ENCODE measurements at regions not wholly inside any gene's neighbourhood (a gene's known extent, or its start where the extent isn't known, plus 50 kb on each side); places are given as distances from the start of the nearest gene placed in this dataset.
"Not testable (repeated sequence)": the region's sequence is repeated elsewhere in the genome, so short reads cannot be mapped to it uniquely, and the experiment has no call there.

DNA sequence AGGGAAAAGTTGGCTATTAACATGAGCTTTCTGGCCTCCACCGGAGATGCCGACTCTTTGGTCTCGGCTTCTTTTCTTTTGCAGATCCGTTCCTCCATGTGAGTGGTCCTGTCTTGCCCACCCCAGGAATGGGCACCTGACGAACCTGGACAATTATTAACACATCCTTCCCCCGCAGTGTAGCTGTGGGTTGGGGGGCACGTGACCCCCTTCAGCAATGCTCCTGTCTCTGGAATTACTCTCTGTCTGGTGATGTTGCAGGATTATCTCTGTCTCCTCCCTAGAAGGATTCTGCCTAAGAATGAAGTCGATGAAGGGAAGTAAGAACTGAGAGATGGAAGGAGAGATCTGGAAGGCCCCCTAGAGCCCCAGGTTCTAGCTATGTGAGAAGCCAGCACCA is 115.2 kb upstream of the NPAS2 start:
- 93 to 95% methylated on average over 8 of the region's 8 CpGs for WGBS, 2 donors
- no peaks in the 10 kb centered on the region for H3K4me1 ChIP-seq
- intact Hi-C loops (cut with DNase I) = no loop called here
- no peaks in the 10 kb centered on the region for H3K36me3 ChIP-seq
- no peaks in the 10 kb centered on the region for H3K9me3 ChIP-seq
- H3K4me3 ChIP-seq (replicated peaks in 1 of 3) = no peak overlapping the region
- TF ChIP-seq CTCF (IDR thresholded peaks at IDR 0.05) = no peak
- TF ChIP-seq POLR2A (IDR thresholded peaks at IDR 0.05) = no peak
- no peak for DNase-seq
- no peak overlapping the region for H3K27ac ChIP-seq
- H3K27me3 ChIP-seq = no peaks in the 10 kb centered on the region

DNA sequence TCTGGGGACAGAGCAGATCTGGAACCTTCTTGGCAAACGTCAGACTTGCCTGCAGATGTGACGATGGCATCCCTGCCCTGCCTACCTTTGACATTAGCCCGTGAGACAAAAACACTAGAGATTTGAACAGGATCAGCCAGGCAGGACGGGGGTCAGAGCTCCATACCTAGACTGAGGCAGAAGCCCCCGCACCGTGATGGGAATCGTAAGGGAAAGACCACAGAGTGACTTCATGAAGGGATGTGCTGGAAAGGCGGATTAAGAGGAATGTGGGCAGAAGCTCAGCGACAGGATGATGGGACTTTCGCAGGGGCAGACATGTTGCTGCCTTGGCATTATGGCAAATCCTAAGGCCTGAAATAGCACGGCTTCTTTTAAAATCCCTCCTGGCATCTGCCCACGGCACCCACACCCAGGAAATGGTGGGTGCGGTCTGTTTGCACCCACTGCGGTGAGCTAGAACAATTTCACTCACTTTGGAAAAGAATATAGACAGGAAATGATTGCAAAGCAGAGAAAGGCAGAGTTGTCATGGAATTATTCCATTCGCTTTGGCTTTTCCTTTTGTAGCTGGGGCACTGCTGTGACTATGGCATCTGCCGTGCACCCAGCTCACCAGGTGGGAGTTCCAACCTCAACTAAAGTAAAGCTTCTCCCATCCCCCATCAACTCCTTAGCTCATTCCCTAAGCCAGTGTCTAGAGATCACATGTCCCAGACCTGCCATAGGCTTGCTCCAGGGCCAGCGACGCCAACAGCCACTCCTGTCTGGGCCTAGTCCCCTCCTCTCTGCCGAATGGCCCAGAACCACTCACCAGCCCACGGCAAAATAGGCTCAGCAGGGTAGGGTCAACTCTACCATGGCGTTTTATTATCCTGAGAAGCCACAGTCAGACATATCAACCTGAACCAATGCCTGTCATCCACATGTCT is 112.7 kb upstream of the NPAS2 start:
- no peak overlapping the region for H3K27ac ChIP-seq
- no peaks in the 10 kb centered on the region for H3K27me3 ChIP-seq
- no peak overlapping the region for H3K4me3 ChIP-seq (replicated peaks in 1 of 3)
- intact Hi-C loops (cut with DNase I) = no loop called here
- WGBS, 2 donors = 88 to 92% methylated on average over 21 of the region's 21 CpGs
- H3K4me1 ChIP-seq = no peaks in the 10 kb centered on the region
- no peak for DNase-seq
- no peaks in the 10 kb centered on the region for H3K9me3 ChIP-seq
- H3K36me3 ChIP-seq = no peaks in the 10 kb centered on the region
- TF ChIP-seq POLR2A (IDR thresholded peaks at IDR 0.05) (no peak), CTCF (IDR thresholded peaks at IDR 0.05) (no peak)

GRCh38 chr2:100708333-100708732 is 111.6 kb upstream of the NPAS2 start:
- intact Hi-C loops (cut with DNase I) = no loop called here
- Histone ChIP-seq H3K4me3 (replicated peaks in 1 of 3) (no peak overlapping the region), H3K27ac (no peak overlapping the region), H3K4me1 (no peaks in the 10 kb centered on the region), H3K27me3 (no peaks in the 10 kb centered on the region), H3K36me3 (no peaks in the 10 kb centered on the region), H3K9me3 (no peaks in the 10 kb centered on the region)
- WGBS, 2 donors = 0 to 81% methylated on average over 1 to 3 of the region's 3 CpGs
- TF ChIP-seq CTCF (IDR thresholded peaks at IDR 0.05) (no peak), POLR2A (IDR thresholded peaks at IDR 0.05) (no peak)
- no peak for DNase-seq

DNA sequence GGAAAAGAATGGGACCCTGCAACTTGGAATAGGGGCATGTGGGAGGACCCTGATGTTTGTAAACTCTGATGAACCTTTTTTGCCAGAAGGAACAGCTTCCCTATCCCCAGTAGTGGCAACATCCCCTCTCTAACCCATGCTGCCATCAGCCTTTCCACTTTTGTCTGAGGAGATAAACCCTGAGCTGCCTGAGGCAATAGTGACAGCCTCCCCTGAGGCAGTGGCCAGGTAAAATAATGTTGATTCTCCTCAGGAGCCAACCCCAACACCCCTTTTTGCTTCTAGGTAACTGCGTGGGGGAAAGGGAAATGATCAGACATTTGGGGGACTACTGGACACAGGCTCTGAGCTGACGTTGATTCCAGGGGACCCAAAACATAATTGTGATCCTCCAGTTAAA is 106.8 kb upstream of the NPAS2 start:
- H3K9me3 ChIP-seq = no peaks in the 10 kb centered on the region
- no peak for DNase-seq
- no peak overlapping the region for H3K4me3 ChIP-seq (replicated peaks in 1 of 3)
- H3K36me3 ChIP-seq = no peaks in the 10 kb centered on the region
- no peaks in the 10 kb centered on the region for H3K27me3 ChIP-seq
- no peaks in the 10 kb centered on the region for H3K4me1 ChIP-seq
- 72 to 92% methylated on average over 2 of the region's 2 CpGs for WGBS, 2 donors
- intact Hi-C loops (cut with DNase I) = no loop called here
- TF ChIP-seq POLR2A (IDR thresholded peaks at IDR 0.05) (no peak), CTCF (IDR thresholded peaks at IDR 0.05) (no peak)
- H3K27ac ChIP-seq = no peak overlapping the region

- H3K4me1 ChIP-seq; DNase-seq; H3K27me3 ChIP-seq; intact Hi-C loops (cut with DNase I); H3K4me3 ChIP-seq (replicated peaks in 1 of 3); H3K9me3 ChIP-seq; H3K36me3 ChIP-seq; H3K27ac ChIP-seq: not testable (repeated sequence)
- WGBS, 2 donors = 91 to 93% methylated on average over 5 of the region's 5 CpGs
Observed at GRCh38 chr2:100714396-100715010, 105.4 kb upstream of the NPAS2 start.

DNA sequence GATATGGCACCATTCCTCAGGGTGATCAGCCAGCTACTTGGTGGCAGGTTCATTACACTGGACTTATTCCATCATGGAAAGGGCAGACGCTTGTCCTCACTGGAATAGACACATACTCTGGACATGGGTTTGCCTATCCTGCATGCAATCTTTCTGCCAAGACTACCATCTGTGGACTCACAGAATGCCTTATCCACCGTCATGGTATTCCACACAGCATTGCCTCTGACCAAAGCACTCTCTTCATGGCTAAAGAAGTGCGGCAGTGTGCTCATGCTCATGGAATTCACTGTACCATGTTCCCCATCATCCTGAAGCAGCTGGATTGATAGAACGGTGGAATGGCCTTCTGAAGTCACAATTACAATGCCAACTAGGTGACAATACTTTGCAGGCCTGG is 104.1 kb upstream of the NPAS2 start:
- H3K36me3 ChIP-seq; H3K4me1 ChIP-seq; H3K4me3 ChIP-seq (replicated peaks in 1 of 3); DNase-seq; H3K9me3 ChIP-seq; H3K27me3 ChIP-seq; H3K27ac ChIP-seq; intact Hi-C loops (cut with DNase I): not testable (repeated sequence)
- 86 to 93% methylated on average over 4 of the region's 4 CpGs for WGBS, 2 donors
